Middle frontal gyrus (tissue), 1 donor: ENCODE measurements at regions not wholly inside any gene's neighbourhood (a gene's known extent, or its start where the extent isn't known, plus 50 kb on each side); places are given as distances from the start of the nearest gene placed in this dataset.

Experiments used
- DNase-seq: peaks from one replicate; pipeline ENCODE4 v3.0.0-alpha.2; 2015; ENCODE audit warnings: low spot score; ENCODE audit errors: extremely low spot score

DNA sequence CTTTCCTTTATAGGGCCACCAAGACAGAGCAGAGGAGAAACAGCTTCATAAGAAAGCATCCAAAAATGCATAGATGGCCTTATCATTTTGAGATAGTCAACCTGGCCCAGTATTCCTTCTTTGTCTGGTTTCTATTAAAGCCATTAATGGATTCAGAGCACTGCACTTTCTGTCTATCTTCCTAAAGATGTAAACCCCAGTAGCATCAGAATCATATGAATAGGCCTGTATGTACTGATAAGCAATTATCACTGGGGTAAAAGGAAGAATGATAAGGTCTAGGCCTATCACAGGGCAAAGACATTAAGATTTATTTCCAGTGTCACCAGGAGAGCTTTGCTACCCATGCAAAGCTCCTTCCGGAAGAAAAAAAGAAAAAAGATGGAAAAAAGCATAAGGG, 432.5 kb upstream of the C9orf72 start:
- no peak for DNase-seq

DNA sequence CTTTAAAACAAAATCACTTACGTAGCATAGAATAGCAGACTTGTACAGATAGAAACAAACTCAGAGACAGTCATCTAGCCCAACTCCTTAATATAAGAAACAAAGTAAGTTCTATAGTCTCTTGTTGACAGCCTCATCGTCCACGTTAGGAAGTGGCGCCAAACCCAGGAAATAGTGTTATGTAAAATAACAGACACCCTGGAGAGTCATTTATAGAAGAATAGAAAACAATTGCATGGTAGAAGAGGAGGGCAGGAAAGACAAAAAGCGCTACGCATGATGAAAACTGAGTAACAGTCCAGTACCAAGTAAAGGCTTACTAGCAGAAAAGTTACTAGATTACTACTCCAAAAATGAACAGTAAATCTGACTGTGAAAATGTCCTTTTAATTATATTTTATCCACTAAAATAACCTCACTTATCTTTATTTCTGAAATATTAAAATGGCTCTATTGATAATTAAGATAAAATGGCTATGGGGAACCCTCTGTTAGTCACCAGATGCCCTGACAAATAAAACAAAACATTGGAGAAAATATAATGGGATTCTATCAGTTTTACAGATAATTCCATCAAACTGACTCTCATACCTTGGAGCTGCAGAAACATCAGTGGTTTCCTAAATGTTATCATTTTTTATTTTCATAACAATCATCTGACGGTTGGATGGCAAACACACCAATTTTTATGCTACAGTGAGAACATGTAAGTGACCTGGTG, 434.0 kb upstream of the C9orf72 start:
- no peak for DNase-seq

GRCh38 chr9:28014212-28014611, 440.9 kb upstream of the C9orf72 start:
- DNase-seq: no peak

GRCh38 chr9:28024676-28025075, 451.4 kb upstream of the C9orf72 start:
- DNase-seq: no peak

- DNase-seq: no peak
Observed at GRCh38 chr9:28025186-28025585, 451.9 kb upstream of the C9orf72 start.

- DNase-seq: no peak
Observed at GRCh38 chr9:28031521-28032267, 458.4 kb upstream of the C9orf72 start.

GRCh38 chr9:28032268-28032590, 458.9 kb upstream of the C9orf72 start:
- no peak for DNase-seq

- peak; percentile 14 for DNase-seq
Observed at GRCh38 chr9:28034242-28034641, 461.0 kb upstream of the C9orf72 start.

DNA sequence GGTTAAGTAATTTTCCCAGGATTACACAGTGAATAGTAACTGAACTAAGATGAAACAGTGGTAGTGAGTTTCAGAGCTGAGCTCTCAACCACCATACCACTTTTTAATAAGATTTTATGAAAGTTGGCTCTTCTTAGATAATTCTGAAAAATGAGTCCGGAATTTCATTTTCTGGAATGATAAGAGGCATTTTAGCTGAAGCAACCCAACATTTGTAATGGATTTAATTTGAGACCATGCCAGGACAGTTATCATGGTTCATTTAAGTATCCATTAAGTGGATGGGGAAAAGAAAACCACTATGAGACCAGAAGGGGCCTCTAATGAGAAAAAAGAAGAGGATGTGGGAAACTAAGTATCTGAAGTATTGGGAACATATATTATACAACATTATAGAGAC, 464.7 kb upstream of the C9orf72 start:
- DNase-seq: no peak

DNA sequence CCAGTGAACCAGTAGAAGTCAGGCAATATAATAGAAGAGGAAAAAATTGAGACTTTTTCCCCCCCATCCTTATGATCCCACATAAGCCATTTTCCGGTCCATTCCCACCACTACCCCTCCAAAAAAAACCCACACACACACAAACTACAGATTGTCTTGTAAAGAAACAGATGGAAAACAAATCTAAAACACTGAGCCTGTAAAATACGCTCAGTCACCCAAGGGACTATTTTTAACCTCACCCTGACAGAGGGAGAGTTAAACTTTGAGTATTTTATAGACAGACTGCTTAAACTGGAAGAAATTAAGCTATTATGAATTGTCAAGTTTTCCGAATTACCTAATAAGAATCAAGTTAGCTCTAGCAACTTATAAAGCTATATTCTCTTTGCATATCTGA, 471.8 kb upstream of the C9orf72 start:
- no peak for DNase-seq

DNA sequence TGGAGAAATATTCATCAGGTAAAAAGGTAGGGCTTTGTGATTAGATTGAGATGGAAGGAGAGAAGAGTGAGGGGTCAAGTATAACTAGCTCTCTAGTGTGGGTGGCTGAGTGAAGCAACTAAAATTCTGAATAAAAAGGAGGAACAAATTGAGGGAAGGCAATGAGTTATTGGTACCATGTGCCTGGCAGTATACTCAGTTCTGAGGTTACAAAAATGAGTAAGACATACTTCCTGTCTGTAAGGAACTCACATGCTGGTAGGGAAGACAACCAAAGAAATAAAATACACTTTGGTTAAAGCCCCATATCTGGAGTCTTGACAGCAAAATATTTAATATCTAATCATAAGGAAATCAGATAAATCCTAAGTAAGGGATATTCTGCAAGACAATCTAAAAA, 476.8 kb upstream of the C9orf72 start:
- DNase-seq: no peak

DNA sequence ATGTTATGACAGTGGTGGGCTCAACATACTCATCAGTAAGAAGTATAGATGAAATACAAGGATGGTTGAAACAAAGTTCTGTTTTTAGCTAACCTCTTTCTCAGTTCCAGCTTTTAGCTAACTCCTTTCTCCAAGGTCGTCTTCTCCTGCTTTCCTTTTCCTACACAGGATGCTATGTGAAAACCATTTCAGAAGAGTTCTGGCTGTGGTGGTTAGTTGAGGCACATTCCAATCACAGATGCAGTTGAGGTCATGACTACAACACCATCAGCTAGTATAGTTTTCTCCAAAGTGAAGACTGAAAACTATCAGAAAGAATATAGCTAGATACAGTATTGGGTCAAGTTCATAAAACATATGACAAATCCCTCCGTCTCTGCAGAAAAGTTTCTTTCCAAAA, 477.7 kb upstream of the C9orf72 start:
- no peak for DNase-seq

DNA sequence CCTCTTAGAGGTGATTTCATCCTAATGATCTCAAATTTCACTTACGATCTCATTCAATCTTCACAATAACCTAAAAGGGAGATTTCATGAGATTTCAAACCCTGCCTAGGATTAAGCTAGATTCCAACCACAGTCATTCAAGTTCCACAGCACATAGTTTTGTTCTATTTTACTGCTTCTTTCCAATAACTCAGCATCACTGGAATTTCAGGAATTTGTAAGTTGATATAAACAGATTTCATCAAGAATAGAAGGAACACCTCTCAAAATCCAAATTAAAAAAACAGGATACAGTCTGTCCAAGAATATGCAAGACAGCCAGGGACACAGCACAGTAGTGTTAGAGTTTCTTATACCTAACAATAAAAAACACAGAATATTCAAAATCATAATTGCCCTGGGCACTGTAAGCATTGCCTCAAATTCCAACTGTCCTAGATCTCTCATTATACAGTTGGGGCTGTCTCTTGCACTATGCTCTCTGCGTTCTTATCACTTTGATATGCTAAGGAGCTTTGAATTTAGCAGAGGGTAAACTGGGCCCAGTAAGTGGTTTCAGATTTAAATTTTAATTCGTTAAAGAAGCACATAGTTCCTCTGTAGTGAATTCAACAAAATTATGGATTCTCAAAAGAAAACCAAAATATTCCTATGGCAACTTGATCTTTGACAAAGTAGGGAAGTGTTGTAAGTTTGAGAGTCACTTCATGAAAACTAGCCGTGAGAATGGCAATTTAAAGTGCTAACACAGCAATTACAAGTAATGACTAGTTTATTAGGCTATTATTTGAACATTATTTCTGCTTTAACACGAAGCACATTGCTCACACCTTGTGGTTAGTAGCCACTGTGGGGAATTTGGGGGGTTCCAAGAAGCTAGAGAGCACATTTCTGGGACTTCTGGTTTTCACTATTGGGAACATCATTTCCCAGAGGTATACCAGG, 478.6 kb upstream of the C9orf72 start:
- no peak for DNase-seq

DNA sequence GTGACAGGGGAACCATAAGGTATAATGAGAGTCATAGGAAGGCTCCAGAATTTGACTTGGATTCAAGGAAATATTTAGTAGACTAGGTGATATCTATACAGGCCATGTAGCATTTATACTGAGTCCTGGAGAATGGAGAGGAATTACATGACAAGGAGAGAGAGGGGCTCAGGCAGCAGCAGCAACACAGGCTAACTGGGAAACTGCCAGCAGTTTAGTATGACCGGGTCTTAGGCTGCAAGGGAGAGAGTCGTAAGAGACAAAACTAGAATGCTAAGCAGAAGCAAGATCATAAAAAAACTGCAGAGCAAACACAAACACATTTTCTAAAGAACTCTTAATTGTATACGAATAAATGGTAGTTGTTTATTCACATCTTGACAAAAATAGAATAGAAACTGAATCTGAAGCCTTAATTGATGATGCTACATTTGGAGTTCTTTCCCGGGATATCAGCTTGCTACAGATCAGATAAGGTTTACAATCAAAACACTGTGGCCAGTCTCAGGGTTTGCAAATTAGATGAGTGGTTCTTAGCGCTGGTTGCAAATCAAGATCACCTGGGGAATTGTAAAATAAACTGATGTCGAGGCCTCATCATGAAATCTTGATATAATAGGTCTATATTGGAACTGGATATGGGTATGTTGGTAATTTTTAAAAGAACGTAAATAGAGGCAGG, 480.0 kb upstream of the C9orf72 start:
- no peak for DNase-seq

GRCh38 chr9:28056006-28056405, 482.7 kb upstream of the C9orf72 start:
- no peak for DNase-seq

GRCh38 chr9:28056466-28056865, 483.2 kb upstream of the C9orf72 start:
- DNase-seq: no peak

DNA sequence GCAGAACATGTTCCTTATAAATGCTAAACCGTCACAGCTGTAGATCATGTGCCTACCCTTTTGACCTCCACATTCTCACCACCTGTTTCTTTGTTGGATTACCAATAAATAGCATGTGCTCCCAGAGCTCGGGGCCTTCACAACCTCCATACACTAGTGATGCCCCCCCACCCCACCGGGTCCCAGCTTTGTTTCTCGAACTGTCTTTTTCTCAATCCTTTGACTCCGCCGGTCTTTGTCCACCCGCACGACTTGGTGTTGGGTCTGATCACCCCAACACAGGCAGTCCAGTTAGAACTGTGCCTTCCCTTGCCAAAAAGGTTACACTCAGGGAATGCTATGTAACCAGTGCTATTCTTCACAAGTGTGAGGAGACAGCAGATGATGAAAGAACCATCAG, 485.9 kb upstream of the C9orf72 start:
- DNase-seq: no peak

- no peak for DNase-seq
Observed at GRCh38 chr9:28064241-28064815, 491.0 kb upstream of the C9orf72 start.

DNA sequence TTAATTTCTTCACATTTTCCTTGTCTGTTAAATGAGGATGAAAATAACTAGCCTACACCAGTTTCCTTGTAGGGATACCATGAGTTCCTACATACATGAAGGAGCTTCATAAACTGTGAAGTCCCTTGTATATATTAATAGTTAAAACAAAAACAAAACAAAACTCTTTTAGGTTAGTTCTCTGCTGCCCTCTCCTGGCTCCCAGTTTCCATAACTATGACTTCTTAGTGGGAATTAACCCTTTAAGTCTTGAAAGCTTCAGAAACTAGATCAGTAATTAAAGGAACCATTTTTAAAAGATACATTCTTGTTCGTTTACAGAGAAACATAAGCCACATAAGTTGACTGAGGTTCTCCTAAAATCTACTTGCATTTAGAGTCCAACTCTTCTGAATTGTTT, 500.0 kb upstream of the C9orf72 start:
- DNase-seq: no peak

DNA sequence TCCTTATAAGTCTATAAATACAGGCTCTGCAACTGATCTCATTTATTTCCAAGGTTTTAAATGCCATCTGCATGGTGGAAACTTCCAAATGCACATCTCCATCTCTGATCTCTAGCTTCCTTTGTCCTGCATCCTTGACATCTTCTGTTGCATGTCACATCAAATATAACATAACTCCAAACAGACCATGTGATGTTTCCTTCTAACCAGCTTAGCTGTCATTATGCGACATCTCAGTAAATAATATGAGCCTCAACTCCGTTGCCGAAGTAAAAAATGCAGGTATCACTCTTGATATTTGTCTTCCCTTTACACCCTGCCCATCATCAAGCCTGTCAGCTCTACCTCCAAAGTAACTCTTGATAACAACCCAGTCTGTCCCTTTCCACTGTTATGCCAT, 506.4 kb upstream of the C9orf72 start:
- DNase-seq: no peak

- DNase-seq: no peak
Observed at GRCh38 chr9:28082671-28083070, 509.4 kb upstream of the C9orf72 start.
